ENCODE measurements at regions not wholly inside any gene's neighbourhood (a gene's known extent, or its start where the extent isn't known, plus 50 kb on each side); places are given as distances from the start of the nearest gene placed in this dataset.

- no peak for DNase-seq
These were observed 89.3 kb upstream of the NKX1-1 start for GRCh38 chr4:1495416-1496115.

DNA sequence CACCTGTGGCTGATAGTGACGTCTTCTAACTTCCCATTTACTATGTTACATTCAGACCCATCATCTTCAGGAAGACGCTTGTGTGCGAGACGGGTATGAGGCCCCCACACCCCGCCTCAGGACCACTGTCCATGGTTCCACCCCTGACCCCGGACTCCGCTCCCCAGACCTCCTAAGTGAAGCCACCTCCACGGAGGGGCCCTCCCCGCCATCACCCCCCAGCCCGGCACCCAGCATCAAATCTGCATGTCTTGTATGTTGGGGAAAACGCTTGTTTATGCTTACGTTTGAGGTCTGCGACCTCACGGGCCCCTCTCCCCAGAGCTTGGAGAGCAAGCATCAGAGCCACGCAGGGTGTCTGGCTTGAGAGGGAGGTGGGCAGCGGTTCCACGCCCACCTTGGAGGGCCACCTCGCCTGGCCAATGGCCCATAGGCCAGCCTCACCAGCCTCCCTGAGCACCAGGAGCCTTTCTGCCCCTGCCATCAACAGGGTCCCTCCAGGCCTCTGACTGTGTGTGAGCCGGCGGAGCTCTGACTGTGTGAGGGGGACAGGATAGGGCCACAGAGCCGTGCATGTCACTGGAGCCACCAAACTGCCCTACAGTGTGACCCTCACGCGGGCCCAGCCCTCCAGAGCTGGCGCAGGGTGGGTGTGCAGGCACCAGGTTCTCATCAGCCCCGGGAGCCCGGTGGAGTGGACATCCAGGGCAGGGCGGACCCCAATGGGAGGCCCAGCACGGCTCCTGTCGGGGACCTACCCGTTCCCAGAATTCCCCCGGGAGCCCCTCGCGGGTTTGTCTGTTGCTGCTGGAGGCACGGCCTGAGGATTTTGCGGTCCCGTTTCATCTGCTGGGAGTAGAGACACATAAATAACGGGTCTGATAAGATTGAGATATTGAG lies 88.4 kb upstream of the NKX1-1 start:
- no peak for DNase-seq

DNA sequence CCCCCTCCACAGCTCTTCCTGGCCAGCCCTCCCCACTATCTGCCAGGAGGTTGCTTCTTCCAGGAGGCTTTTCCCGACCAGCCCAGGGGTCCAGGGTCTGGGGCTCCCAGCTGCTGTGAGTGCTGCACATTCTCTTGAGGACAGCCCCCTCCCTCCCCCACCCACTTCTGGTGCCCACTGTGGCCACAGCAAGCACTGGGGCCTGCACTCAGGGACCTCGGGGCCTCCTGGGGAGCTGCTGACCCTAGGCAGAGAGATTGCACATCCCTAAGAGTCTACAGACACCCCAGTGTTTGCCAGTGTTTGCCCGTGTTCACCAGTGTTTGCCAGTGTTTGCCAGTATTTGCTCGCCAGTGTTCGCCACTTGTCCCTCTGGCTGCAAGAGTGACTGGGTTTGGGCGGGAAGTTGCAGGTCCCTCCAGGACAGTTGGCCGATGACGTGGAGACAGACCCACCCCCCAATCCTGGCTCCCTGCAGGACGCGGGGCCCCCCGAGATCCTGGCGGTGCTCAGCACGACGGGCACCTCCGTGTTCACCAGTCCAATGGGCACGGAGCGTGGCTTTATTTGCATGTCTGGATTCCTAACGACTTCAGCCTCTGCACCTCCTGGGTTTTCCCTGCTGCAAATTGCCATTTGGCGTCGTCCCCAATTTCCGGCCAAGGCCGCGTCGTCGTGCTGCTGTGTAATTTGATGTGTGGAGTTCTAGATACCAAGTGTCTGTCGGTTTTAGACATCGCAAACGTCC lies 87.5 kb upstream of the NKX1-1 start:
- DNase-seq = no peak

DNA sequence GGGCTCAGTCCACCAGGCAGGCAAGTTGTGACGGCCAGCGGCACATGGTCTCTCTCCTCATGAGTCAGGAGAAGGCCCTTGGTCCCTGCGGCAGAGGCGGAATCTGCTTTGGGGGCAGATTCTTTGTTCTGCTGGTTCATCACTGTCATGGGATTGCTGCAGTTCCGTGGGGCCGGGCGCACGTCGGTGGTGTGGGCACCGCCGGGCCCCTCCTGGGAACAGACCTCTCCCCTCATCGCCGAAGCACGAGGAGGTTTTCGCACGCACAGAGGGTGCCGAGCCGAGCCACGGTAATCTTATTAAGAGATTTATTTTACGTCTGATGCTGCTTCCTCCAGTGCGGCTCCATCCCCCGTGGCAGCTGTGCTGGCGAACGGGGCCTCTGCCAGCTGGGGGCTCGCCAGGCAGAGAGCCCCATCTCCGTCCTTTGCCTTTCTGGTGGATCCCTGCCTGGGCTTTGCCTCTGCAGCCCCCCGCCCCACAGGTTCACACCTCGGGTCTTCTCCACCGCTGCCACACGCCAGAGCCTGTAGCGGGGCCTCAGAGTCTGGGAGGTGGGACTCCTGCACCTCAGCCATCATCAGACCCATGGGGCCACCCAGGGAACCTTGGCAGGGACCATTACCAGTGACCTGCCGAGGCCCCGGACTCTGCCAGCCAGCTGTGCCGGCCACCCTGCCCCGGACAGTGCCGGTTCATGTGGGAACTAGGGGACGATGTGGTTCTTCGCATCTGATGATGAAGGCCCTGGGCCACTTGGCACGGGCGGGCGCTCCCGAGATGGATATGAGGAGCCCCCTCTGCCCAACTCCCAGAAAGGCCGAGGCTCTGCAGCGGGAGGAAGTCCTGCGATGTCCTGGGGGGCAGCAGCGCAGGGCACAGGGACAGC lies 86.7 kb upstream of the NKX1-1 start:
- no peak for DNase-seq

DNA sequence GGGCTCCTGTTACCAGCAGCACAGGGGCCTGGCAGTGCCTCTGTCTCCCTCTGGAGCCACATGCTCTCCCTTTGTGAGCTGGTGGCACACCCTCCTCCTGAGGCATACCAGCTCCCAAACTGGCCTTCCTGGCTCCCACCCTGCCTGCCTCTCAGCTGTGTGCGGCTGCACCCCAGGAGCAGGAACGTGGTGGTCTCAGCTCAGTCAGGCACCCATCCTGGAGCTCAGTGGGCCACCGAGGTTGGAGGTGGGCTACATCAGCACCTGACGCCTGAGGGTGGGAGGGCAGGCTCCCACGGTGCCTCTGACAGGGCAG lies 85.9 kb upstream of the NKX1-1 start:
- no peak for DNase-seq

GRCh38 chr4:1491328-1492141 lies 85.3 kb upstream of the NKX1-1 start:
- no peak for DNase-seq

GRCh38 chr4:1490654-1491327 lies 84.5 kb upstream of the NKX1-1 start:
- no peak for DNase-seq

DNA sequence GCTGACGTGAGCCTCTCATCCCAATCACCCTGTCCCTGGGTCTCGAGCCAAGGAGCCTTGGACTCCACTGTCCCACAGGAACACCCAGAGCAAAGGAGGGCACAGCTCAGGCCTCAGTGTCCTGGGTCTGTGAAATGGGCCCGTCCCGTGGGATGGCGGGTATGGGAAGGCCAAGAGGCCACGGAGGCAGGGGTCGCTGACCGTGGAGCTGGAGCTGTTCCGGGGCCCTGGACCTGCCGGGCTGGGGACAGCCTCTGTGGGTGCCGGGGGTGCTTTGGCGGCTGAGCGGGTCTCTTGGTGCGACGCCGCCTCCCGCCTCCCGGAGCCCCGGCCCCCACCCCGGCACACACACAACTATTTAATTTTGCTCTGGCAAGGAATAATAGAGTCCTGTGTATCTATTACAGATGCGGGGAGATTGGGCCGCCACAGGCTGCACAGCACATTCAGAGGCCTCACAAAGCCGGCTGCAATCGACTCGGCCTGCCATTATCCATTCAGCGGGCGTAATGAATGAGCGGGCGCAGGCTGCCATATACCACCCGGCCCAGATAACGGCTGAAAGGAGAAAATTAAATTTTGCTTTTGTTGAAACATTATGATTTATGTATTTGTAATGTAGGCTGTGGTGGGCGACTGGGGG lies 83.9 kb upstream of the NKX1-1 start:
- DNase-seq = no peak

DNA sequence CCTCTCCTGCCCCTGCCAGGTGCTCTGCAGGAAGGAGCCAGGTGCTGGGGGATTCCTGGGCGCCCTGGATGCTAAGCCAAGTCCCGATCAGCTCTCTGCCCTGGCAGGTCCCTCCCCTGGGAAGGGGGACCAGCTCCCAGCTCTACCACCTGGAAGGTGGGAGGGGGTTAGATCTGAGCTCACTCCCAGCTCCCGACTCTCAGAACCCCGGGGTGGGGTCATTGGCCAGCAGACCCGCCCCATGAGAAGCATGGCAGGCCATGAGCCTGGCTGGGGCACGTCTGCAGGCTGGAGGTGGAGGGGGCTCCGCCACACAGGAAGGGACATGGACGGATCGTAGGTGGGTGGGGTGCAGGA lies 83.4 kb upstream of the NKX1-1 start:
- no peak for DNase-seq

DNA sequence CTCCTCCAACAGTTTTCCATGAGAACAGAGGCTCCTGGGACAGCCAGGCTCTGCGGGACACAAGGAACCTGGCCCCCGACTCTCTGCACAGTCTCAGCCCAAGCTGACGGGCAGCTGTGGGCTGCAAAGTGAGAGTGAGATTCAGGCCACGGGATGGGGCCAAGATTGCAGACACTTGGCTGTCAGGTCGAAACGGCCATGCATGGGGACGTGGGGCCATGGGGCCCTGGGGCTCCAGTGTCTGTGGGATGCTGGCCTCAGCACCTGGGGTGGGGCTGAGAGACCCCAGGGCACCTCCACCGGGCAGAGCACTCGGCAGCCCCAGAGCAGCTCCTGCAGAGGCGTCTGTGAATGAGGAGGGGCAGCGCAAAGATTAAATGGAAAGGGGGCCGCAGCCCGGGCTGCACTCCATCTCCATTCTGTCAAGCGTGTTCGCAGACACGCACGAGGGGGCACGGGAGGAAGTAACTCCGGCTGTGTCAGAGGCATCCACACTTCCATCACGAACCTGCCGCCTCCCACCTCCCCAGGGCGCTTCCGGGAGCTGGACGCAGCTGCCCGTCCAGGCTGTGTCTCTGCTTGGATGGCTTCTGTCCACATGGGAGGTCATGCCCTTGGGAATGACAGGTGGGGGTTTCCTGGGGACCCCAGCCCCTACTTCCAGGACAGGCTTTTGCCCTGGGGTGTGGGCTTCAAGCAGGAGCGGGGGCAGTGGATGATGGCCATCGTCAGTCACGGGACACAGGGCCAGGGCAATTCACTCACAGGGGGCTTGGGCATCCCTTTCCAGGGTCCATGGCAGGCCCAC lies 82.8 kb upstream of the NKX1-1 start:
- DNase-seq = no peak

DNA sequence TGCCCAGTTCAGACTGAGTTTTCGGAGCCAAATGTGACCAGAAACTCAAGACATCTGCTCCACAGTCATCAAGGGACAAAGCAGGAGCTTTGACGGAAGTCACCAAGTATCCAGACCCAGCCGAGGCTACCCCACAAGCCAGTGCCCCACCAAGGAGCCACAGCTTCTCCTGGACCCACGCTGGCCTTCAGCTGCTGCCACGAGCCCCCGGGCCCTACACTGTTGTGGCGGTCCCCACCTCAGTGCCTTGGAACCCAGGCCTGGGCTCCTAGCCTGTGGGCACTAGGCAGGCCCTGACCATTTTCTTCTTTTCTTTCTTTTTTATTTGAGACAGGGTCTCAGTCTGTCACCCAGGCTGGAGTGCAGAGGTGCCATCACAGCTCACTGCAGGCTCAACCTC lies 82.1 kb upstream of the NKX1-1 start:
- DNase-seq = no peak

- no peak for DNase-seq
These were observed 81.5 kb upstream of the NKX1-1 start for GRCh38 chr4:1487761-1488160.

DNA sequence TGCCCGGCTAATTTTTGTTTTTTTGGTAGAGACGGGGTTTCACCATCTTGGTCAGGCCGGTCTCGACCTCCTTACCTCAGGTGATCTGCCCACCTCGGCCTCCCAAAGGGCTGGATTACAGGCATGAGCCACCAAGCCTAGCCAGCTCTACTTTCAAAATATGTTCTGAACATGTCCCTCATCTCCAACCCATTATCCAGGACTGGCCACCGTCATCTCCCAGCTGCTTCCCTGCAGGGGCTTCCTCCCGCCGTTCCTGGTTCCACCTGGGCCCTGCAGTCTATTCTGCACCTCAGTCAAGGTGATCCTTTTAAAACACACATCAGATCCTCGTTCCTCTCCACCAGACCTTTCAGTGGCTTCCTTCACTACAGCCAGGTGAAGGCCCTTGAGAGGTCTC lies 80.9 kb upstream of the NKX1-1 start:
- no peak for DNase-seq

DNA sequence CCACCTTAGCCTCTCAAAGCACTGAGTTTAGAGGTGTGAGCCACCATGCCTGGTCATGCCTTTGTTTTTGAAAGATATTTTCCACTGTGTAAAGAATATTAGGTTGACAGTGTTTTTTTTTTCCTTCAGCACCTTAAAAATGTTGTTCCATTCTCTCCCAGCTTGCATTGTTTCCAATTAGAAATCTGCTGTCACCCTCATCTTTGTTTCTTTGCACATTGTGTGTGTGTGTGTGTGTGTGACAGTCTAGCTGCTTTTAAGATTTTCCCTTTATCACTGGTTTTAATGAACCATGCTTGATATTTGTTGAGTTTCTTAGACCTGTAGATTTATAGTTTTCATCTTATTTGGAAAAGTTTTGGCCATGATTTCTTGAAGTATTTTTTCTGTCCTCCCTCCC lies 79.0 kb upstream of the NKX1-1 start:
- no peak for DNase-seq

- no peak for DNase-seq
These were observed 74.5 kb upstream of the NKX1-1 start for GRCh38 chr4:1480720-1481119.

- DNase-seq = no peak
These were observed 73.2 kb upstream of the NKX1-1 start for GRCh38 chr4:1479454-1479853.

GRCh38 chr4:1478766-1479355 lies 72.6 kb upstream of the NKX1-1 start:
- no peak for DNase-seq

DNA sequence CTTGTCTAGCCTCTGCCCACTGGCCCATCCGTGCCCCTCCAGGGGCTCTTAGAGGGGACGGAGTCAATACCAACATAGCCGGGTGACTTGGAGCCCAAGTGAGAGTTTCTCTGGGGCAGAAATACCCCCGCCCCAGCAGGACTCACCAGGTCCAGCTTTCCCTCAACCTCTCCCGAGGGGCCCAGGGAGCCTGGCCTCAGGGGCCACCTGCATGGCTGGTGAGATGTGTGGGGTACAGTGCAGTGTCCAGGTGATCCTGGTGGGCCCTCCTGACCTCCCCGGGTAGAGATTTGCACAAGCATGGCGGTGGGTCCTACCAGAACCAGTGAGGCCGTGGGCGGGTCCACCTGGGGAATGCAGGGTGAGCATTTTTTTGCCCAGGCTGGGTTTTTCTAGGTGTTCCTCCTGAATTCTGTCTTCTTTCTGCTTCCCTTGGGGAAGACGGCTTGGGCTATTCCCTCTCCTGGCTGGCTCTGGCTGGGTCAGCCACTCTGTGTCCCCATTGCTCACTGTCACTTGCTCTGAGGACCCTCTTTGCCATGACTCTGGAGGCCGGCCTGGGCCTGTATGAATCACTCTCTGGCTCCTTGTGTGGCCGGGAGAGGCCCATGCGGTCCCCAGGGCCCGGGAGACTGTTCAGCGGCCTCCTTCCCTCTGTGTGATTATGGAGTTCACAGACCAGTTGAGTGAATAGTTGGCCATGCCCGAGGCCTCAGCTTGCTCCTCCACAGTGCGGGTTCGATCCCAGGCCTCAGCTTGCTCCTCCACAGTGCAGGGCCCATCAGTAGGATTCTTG lies 71.0 kb upstream of the NKX1-1 start:
- no peak for DNase-seq

Measured in skin of body (tissue), 1 donor.